ENCODE measurements at regions not wholly inside any gene's neighbourhood (a gene's known extent, or its start where the extent isn't known, plus 50 kb on each side); places are given as distances from the start of the nearest gene placed in this dataset.

GRCh38 chr20:50450881-50451752 is 59.1 kb upstream of the PTPN1 start:
- TF ChIP-seq ZNF274 (IDR thresholded peaks at IDR 0.05; ENCODE audit: low read depth, low read length) (no peak), SUZ12 (IDR thresholded peaks at IDR 0.05; ENCODE audit: extremely low read depth, insufficient read depth, insufficient read length) (no peak)

Data from NT2/D1 (cell line).